ENCODE measurements at regions not wholly inside any gene's neighbourhood (a gene's known extent, or its start where the extent isn't known, plus 50 kb on each side); places are given as distances from the start of the nearest gene placed in this dataset.

DNA sequence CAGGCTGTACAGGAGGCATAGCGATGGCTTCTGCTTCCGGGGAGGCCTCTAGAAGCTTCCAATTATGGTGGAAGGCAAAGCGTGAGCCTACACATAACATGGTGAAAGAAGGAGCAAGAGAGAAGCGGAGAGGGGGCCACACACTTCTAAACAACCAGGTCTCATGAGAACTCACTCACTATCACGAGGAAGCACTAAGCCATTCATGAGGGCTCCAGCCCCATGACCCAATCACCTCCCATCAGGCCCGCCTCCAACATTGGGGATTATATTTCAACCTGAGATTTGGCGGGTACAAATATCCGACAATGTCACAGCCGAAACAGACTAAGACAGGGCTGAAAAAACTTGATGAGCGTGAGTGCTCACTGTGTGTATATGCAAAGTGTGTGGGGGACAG lies 89.3 kb upstream of the CNIH3 start:
- TF ChIP-seq CTCF (conservative IDR thresholded peaks at IDR 0.05; ENCODE audit: low read depth, low read length): no peak
- no peak for TF ChIP-seq EZH2 (IDR thresholded peaks at IDR 0.05; ENCODE audit: low read length, unreplicated experiment)
- TF ChIP-seq EZH2phosphoT487 (IDR thresholded peaks at IDR 0.05; ENCODE audit: borderline replicate concordance, low read length): no peak

All from PC-3 (cell line).